ENCODE measurements at regions not wholly inside any gene's neighbourhood (a gene's known extent, or its start where the extent isn't known, plus 50 kb on each side); places are given as distances from the start of the nearest gene placed in this dataset.

DNA sequence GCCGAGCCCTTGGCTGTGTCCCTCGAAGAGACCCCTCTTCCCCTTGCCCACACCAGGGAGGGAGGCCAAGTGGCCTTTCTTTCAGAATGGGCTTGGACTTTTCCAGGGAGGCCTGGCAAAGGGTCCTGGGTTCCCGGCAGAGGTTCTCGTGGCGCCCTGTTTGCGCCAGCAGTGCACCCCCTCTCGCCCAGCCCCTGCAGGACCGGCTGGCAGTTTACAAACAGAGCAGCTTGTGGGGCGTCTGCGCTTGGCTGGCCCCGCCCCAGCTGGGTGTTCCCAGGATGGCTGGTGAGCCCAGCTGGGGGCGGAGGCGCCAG is 137.8 kb upstream of the CIBAR2 start:
- TF ChIP-seq, protein P1, sequence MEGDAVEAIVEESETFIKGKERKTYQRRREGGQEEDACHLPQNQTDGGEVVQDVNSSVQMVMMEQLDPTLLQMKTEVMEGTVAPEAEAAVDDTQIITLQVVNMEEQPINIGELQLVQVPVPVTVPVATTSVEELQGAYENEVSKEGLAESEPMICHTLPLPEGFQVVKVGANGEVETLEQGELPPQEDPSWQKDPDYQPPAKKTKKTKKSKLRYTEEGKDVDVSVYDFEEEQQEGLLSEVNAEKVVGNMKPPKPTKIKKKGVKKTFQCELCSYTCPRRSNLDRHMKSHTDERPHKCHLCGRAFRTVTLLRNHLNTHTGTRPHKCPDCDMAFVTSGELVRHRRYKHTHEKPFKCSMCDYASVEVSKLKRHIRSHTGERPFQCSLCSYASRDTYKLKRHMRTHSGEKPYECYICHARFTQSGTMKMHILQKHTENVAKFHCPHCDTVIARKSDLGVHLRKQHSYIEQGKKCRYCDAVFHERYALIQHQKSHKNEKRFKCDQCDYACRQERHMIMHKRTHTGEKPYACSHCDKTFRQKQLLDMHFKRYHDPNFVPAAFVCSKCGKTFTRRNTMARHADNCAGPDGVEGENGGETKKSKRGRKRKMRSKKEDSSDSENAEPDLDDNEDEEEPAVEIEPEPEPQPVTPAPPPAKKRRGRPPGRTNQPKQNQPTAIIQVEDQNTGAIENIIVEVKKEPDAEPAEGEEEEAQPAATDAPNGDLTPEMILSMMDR (IDR thresholded peaks at IDR 0.05; ENCODE audit: unreplicated experiment), result no peak
- no peaks in the 10 kb centered on the region for H3K9me3 Mint-ChIP-seq (ENCODE audit: low read depth)
- no peak overlapping the region for H3K27ac Mint-ChIP-seq
- peaks cover 8% of the 10 kb centered on the region for H3K4me1 Mint-ChIP-seq (ENCODE audit: low read depth)
- H3K4me3 Mint-ChIP-seq (ENCODE audit: low read depth), result no peak overlapping the region
- H3K27me3 Mint-ChIP-seq, result peaks cover 5% of the 10 kb centered on the region
- no peak for DNase-seq (ENCODE audit: low spot score, unreplicated experiment)
- H3K36me3 Mint-ChIP-seq (ENCODE audit: insufficient read depth), result no peaks in the 10 kb centered on the region

DNA sequence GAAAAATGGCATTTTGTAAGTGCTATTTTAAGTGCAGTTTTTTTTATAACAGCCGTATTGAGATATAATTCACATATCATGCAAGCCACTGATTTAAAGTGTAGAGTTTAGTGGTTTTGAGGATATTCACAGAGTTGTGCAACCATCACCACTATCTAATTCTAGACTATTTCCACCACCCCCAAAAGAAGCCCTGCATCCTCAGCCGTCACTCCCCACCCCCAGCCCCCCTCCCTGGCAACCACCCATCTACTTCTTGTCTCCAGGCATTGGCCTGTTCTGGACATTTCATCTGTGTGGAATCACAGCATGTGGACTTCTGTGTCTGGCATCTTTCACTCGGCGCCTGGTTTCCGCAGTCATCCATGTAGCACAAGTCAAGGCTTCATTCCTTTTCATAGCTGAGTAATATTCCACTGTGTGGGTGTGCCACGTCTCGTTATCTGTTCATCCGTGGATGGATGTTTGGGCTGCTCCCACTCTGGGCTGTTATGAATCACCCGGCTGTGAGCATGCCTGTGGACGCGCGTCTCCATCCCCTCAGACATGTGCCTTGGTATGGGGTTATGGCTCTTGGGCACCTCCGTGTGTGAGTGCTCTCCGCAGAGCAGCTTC is 138.4 kb upstream of the CIBAR2 start:
- H3K4me1 Mint-ChIP-seq (ENCODE audit: low read depth), result peaks cover 7% of the 10 kb centered on the region
- H3K36me3 Mint-ChIP-seq (ENCODE audit: insufficient read depth), result no peaks in the 10 kb centered on the region
- H3K4me3 Mint-ChIP-seq (ENCODE audit: low read depth), result no peak overlapping the region
- H3K9me3 Mint-ChIP-seq (ENCODE audit: low read depth), result no peaks in the 10 kb centered on the region
- peaks cover 5% of the 10 kb centered on the region for H3K27me3 Mint-ChIP-seq
- DNase-seq (ENCODE audit: low spot score, unreplicated experiment), result no peak
- TF ChIP-seq, protein P1 (IDR thresholded peaks at IDR 0.05; ENCODE audit: unreplicated experiment), result no peak
- no peak overlapping the region for H3K27ac Mint-ChIP-seq

DNA sequence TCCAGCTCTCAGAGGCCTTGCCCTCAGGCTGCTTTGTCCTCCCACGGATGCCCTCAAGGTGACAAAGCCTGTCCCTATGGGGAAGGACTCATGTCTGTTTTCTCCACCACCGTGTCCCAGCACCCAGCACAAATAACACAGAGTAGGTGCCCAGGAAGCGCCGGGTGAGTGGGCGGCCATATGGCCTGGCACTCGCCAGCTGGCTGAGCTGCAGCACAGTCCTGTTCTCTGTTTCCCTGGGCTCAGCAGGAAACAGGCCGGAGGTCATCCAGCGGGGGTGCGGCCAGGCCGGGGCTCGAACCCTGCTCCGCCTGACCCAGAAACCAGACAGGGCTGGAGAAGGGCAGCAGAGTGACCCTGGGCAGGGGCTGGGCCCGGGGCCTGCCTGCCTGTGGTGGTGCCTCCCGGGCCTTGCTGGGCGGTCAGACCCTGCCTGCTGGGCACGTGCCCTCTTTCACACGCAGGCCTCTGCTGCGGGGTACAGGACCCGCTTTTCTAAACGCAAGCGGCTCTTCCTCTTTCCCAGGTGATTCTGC is 139.0 kb upstream of the CIBAR2 start:
- no peak overlapping the region for H3K27ac Mint-ChIP-seq
- TF ChIP-seq, protein P1 (IDR thresholded peaks at IDR 0.05; ENCODE audit: unreplicated experiment), result no peak
- no peaks in the 10 kb centered on the region for H3K36me3 Mint-ChIP-seq (ENCODE audit: insufficient read depth)
- H3K27me3 Mint-ChIP-seq, result peaks cover 5% of the 10 kb centered on the region
- no peaks in the 10 kb centered on the region for H3K9me3 Mint-ChIP-seq (ENCODE audit: low read depth)
- H3K4me1 Mint-ChIP-seq (ENCODE audit: low read depth), result peaks cover 6% of the 10 kb centered on the region
- no peak overlapping the region for H3K4me3 Mint-ChIP-seq (ENCODE audit: low read depth)
- no peak for DNase-seq (ENCODE audit: low spot score, unreplicated experiment)

DNA sequence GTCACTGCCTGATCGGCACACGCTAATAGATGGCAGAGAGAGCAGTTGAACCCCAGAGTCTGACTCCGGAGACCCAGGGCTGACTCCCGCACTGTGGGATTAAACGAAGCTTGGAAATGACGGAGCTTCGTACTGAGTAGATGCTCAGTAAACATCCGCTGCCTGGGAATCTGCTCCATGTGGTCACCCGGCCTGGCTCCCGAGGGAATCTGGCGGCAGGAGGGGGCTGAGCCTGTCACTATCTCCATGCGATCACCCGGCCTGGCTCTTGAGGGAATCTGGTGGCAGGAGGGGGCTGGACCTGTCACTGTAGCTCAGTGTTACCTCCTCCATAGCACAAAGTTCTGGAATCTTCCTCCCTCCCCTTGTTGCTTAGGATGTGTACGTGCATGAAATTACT is 139.7 kb upstream of the CIBAR2 start:
- TF ChIP-seq, protein P1 (IDR thresholded peaks at IDR 0.05; ENCODE audit: unreplicated experiment), result no peak
- no peak for DNase-seq (ENCODE audit: low spot score, unreplicated experiment)
- Mint-ChIP-seq H3K4me3 (ENCODE audit: low read depth) (no peak overlapping the region), H3K4me1 (ENCODE audit: low read depth) (peaks cover 5% of the 10 kb centered on the region), H3K36me3 (ENCODE audit: insufficient read depth) (no peaks in the 10 kb centered on the region), H3K27me3 (peaks cover 5% of the 10 kb centered on the region), H3K27ac (no peak overlapping the region), H3K9me3 (ENCODE audit: low read depth) (no peaks in the 10 kb centered on the region)

DNA sequence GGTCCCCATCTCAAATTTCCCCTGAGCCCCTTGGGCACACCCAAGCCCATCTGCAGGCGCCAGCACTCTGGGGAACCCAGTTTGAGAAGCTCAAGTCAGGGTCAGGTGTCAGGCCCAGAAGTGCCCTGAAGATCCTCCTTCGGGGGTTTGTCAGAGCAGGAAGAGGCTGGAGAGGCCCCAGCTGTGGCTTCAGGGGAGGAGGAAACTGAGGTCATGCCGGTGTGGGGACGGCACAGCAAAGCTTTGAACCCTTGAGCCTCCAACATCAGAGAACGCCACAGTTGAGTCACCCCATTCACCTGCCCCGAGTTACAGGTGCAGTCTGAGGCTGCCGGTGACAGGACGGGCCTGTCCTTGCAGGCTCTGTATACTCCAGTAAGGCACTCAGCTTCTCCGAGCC is 140.2 kb upstream of the CIBAR2 start:
- H3K4me1 Mint-ChIP-seq (ENCODE audit: low read depth), result peaks cover 3% of the 10 kb centered on the region
- H3K36me3 Mint-ChIP-seq (ENCODE audit: insufficient read depth), result no peaks in the 10 kb centered on the region
- H3K4me3 Mint-ChIP-seq (ENCODE audit: low read depth), result no peak overlapping the region
- no peaks in the 10 kb centered on the region for H3K9me3 Mint-ChIP-seq (ENCODE audit: low read depth)
- TF ChIP-seq, protein P1 (IDR thresholded peaks at IDR 0.05; ENCODE audit: unreplicated experiment), result no peak
- H3K27me3 Mint-ChIP-seq, result peaks cover 5% of the 10 kb centered on the region
- no peak for DNase-seq (ENCODE audit: low spot score, unreplicated experiment)
- H3K27ac Mint-ChIP-seq, result no peak overlapping the region
